Tibial nerve (tissue), 3 donors: ENCODE measurements at regions not wholly inside any gene's neighbourhood (a gene's known extent, or its start where the extent isn't known, plus 50 kb on each side); places are given as distances from the start of the nearest gene placed in this dataset.

ENCODE experiments used
- CTCF ChIP-seq, 5 experiments: fragments of 200-600 bp in 3 of 5; fragments of 450-650 bp in 2 of 5; sonication (generic) in 3 of 5; IDR thresholded peaks; one replicate each; pipeline ENCODE4 v1.5.1; 2016 to 2019; ENCODE audit warnings: antibody characterized with exemption in 5 of 5, mild to moderate bottlenecking in 3 of 5, moderate library complexity in 2 of 5
- POLR2A ChIP-seq, 2 donors: fragments of 450-650 bp; IDR thresholded peaks; one replicate each; pipeline ENCODE4 v1.6.1; 2017; ENCODE audit warnings: antibody characterized with exemption in 2 of 2, mild to moderate bottlenecking in 2 of 2, moderate library complexity in 2 of 2

GRCh38 chr3:16666206-16666605 is 61.0 kb upstream of the DAZL start:
- TF ChIP-seq CTCF (IDR thresholded peaks at IDR 0.05) (no peak), POLR2A (IDR thresholded peaks at IDR 0.05) (no peak)
